ENCODE measurements at regions not wholly inside any gene's neighbourhood (a gene's known extent, or its start where the extent isn't known, plus 50 kb on each side); places are given as distances from the start of the nearest gene placed in this dataset.

GRCh38 chr2:41990245-41990644 lies 57.6 kb upstream of the PKDCC start:
- H3K36me3 Mint-ChIP-seq (ENCODE audit: low read depth), result no peaks in the 10 kb centered on the region
- H3K4me3 Mint-ChIP-seq (ENCODE audit: unreplicated experiment), result peak overlapping the region; percentile 50
- H3K27me3 Mint-ChIP-seq (ENCODE audit: low read depth), result no peaks in the 10 kb centered on the region
- H3K9me3 Mint-ChIP-seq (ENCODE audit: low read depth), result no peaks in the 10 kb centered on the region
- no peak for DNase-seq (ENCODE audit: low spot score)
- no peak for TF ChIP-seq CTCF (IDR thresholded peaks at IDR 0.05)
- peaks cover 63% of the 10 kb centered on the region for H3K4me1 Mint-ChIP-seq (ENCODE audit: low read depth)
- peak overlapping the region; percentile 92 for H3K27ac Mint-ChIP-seq (ENCODE audit: unreplicated experiment)

- no peak for TF ChIP-seq CTCF (IDR thresholded peaks at IDR 0.05)
- Mint-ChIP-seq H3K4me3 (ENCODE audit: unreplicated experiment) (peak overlapping the region; percentile 34), H3K36me3 (ENCODE audit: low read depth) (no peaks in the 10 kb centered on the region), H3K4me1 (ENCODE audit: low read depth) (peaks cover 62% of the 10 kb centered on the region), H3K9me3 (ENCODE audit: low read depth) (no peaks in the 10 kb centered on the region), H3K27me3 (ENCODE audit: low read depth) (no peaks in the 10 kb centered on the region), H3K27ac (ENCODE audit: unreplicated experiment) (peak overlapping the region; percentile 92)
- no peak for DNase-seq (ENCODE audit: low spot score)
Observed at GRCh38 chr2:41990688-41991087, 57.1 kb upstream of the PKDCC start.

GRCh38 chr2:41992056-41992642 lies 55.7 kb upstream of the PKDCC start:
- H3K27ac Mint-ChIP-seq (ENCODE audit: unreplicated experiment), result no peak overlapping the region
- peaks cover 67% of the 10 kb centered on the region for H3K4me1 Mint-ChIP-seq (ENCODE audit: low read depth)
- no peak for TF ChIP-seq CTCF (IDR thresholded peaks at IDR 0.05)
- no peaks in the 10 kb centered on the region for H3K27me3 Mint-ChIP-seq (ENCODE audit: low read depth)
- no peak for DNase-seq (ENCODE audit: low spot score)
- no peak overlapping the region for H3K4me3 Mint-ChIP-seq (ENCODE audit: unreplicated experiment)
- no peaks in the 10 kb centered on the region for H3K9me3 Mint-ChIP-seq (ENCODE audit: low read depth)
- no peaks in the 10 kb centered on the region for H3K36me3 Mint-ChIP-seq (ENCODE audit: low read depth)

- no peak for DNase-seq (ENCODE audit: low spot score)
- Mint-ChIP-seq H3K4me1 (ENCODE audit: low read depth) (peaks cover 69% of the 10 kb centered on the region), H3K27ac (ENCODE audit: unreplicated experiment) (peak overlapping the region; percentile 8), H3K27me3 (ENCODE audit: low read depth) (no peaks in the 10 kb centered on the region), H3K9me3 (ENCODE audit: low read depth) (no peaks in the 10 kb centered on the region), H3K4me3 (ENCODE audit: unreplicated experiment) (no peak overlapping the region), H3K36me3 (ENCODE audit: low read depth) (no peaks in the 10 kb centered on the region)
- TF ChIP-seq CTCF (IDR thresholded peaks at IDR 0.05), result no peak
Observed at GRCh38 chr2:41992671-41993434, 55.0 kb upstream of the PKDCC start.

GRCh38 chr2:41993435-41993925 lies 54.3 kb upstream of the PKDCC start:
- TF ChIP-seq CTCF (IDR thresholded peaks at IDR 0.05), result no peak
- Mint-ChIP-seq H3K4me3 (ENCODE audit: unreplicated experiment) (no peak overlapping the region), H3K27ac (ENCODE audit: unreplicated experiment) (no peak overlapping the region), H3K9me3 (ENCODE audit: low read depth) (no peaks in the 10 kb centered on the region), H3K36me3 (ENCODE audit: low read depth) (no peaks in the 10 kb centered on the region), H3K4me1 (ENCODE audit: low read depth) (peaks cover 74% of the 10 kb centered on the region), H3K27me3 (ENCODE audit: low read depth) (no peaks in the 10 kb centered on the region)
- DNase-seq (ENCODE audit: low spot score), result no peak

Measured in chondrocyte (in vitro differentiated cells).